ENCODE measurements at regions not wholly inside any gene's neighbourhood (a gene's known extent, or its start where the extent isn't known, plus 50 kb on each side); places are given as distances from the start of the nearest gene placed in this dataset.

- no peak for DNase-seq
Measured at GRCh38 chr16:5580296-5580695, 482.7 kb upstream of the EEF2KMT start.

DNA sequence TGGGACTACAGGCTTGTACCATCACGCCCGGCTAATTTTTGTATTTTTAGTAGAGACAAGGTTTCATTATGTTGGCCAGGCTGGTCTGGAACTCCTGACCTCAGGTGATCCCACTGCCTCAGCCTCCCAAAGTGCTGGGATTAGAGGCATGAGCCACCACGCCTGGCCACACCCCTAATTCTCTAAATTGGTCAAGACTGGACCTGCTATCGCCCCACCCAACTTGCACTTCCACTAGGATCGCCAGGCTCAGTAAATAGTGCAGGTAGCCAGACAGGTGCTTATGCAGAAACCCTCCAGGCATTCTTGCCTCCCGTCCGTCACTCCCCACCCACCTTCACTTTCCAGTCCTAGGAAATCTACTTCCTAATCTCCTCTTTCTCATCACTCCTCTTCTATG, 481.4 kb upstream of the EEF2KMT start:
- DNase-seq: no peak

DNA sequence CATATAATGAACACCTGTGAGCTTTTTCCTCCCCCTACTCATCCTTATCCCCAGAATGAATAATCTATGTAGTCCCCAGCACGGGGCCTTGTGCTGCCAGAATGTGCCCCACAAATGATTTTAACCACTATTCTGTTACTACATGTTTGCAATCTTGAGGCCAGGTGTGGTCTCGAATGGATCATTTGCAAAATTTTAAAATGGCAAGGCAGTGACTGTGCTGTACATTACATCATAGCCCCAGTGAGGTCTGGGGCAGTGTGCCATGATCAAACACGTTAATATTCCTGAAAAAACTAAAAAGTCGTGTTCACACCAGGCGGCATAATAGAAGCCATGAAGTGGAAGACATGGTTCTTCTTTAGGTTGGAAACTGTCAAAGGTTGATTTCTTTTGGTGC, 479.9 kb upstream of the EEF2KMT start:
- no peak for DNase-seq

DNA sequence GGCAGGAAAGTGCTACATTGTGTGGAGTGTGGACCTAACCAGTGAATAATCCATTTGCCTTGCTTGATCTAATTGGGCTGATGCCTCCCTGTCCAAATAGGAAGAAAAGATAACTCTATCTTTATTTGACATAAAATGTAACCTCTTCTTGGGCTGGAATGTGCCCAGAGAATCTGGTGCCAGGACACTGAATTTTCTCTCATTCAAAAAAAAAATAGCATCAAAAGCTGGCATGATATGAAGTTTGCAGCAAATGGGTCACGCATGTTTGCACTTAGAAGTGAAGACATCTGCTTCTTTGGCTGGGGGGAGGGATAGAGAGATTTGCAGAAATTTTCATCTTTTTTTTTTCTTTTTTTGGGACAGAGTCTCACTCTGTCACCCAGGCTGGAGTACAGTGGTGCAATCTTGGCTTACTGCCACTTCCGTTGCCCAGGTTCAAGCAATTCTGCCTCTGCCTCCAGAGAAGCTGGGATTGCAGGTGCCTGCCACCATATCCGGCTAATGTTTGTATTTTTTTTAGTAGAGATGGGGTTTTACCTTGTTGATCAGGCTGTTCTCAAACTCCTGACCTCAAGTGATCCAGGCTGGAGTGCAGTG, 478.2 kb upstream of the EEF2KMT start:
- no peak for DNase-seq

DNA sequence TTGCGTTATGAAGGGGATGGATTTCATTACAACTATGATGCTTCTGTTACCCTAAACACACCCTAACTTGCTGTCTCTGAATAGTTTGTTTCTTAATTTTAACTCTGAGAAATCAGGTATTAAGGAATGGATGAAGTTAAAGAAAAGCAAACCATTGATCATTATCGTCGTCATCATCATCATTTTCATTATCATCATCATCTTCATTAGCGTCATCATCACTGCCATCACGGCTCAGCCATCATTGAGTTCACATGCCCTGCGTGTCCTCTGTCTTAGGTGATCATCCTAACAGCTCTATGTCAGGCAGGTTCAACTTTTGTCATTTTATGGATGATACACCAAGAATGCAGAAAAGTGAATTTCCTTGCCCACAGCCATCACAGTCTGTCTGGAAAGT, 477.5 kb upstream of the EEF2KMT start:
- no peak for DNase-seq

DNA sequence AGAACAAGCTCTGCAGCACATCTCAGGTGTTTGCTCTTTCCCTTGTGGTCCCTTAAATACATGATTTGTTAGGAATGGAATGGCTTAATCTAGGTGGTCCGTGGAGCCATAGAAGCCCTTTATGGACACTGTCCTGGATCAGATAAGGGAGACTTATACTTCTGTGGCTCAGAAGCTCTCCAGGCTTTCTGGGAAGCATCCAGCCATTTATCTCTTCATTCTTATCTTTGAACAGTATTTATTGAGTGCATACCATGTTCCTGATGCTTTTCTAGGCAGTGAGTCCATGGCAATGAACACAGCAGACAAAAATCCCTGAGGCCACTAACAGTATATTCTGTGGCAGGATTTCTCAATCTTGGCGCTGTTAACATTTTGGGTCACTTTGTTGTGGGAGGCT, 474.5 kb upstream of the EEF2KMT start:
- DNase-seq: no peak

DNA sequence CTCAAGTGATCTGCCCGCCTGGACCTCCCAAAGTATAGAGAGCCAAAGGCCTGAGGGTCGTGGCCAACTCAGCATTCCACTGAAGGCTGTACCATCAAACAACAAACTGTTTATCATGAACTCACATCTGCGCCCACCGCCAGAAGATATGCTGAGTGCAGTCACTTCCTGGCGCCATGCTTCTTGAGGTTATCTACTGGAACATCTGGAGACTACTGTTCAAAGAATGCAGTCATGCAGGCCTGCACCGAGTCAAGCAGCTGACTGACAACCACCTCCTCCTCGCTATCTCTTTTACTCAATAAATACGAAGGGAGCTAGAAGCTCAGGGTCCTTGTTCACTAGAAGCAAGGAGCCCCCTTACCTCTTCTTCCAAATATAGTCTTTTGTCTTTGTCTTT, 473.9 kb upstream of the EEF2KMT start:
- no peak for DNase-seq

GRCh38 chr16:5561800-5562199, 464.2 kb upstream of the EEF2KMT start:
- DNase-seq: no peak

- no peak for DNase-seq
Measured at GRCh38 chr16:5560084-5560483, 462.5 kb upstream of the EEF2KMT start.

GRCh38 chr16:5557966-5558365, 460.4 kb upstream of the EEF2KMT start:
- no peak for DNase-seq

GRCh38 chr16:5557448-5557847, 459.9 kb upstream of the EEF2KMT start:
- DNase-seq: no peak

GRCh38 chr16:5556158-5556810, 458.7 kb upstream of the EEF2KMT start:
- no peak for DNase-seq

DNA sequence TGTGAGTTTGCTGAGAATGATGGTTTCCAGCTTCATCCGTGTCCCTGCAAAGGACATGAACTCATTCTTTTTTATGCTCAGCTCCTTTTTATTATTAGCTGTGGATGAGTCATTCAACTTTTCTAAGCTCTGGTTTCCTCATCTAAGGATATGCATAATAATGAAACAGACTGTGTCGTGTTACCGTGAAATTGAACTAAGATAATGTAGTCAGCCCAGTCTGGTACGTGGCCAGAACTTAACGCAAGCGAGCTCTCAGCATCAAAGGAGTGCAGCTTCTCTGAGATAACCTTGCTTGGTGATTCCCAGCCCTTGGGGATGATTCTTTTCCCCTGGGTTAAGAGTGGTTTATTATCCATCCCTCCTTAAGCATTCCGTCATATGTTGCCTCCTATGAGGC, 454.3 kb upstream of the EEF2KMT start:
- no peak for DNase-seq

GRCh38 chr16:5549802-5550201, 452.2 kb upstream of the EEF2KMT start:
- DNase-seq: no peak

GRCh38 chr16:5541356-5541755, 443.8 kb upstream of the EEF2KMT start:
- DNase-seq: no peak

DNA sequence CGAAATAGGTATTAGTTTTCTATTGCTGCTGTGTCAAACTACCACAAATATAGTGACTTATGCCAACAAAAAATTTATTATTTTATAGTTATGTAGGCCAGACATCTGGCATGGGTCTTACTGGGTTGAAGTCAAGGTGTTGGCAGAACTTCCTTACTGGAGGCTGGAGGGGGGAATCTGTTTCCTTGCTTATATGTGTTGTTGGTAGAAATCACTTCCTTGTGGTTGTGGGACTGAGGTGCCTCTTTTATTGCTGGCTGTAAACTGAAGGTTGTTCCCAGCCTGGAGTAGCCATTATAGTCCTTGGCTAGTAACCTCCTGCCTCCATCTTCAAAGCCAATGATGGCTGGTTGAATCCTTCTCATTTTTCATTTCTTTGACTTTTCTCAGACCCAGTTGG, 439.8 kb upstream of the EEF2KMT start:
- DNase-seq: no peak

GRCh38 chr16:5533321-5533888, 435.8 kb upstream of the EEF2KMT start:
- DNase-seq: no peak

- no peak for DNase-seq
Measured at GRCh38 chr16:5527817-5528216, 430.2 kb upstream of the EEF2KMT start.

- DNase-seq: no peak
Measured at GRCh38 chr16:5526826-5527225, 429.2 kb upstream of the EEF2KMT start.

- DNase-seq: no peak
Measured at GRCh38 chr16:5523829-5524228, 426.2 kb upstream of the EEF2KMT start.

- DNase-seq: no peak
Measured at GRCh38 chr16:5516115-5516514, 418.5 kb upstream of the EEF2KMT start.

- no peak for DNase-seq
Measured at GRCh38 chr16:5512014-5512413, 414.4 kb upstream of the EEF2KMT start.

- no peak for DNase-seq
Measured at GRCh38 chr16:5510819-5511370, 413.3 kb upstream of the EEF2KMT start.

GRCh38 chr16:5509794-5510193, 412.2 kb upstream of the EEF2KMT start:
- no peak for DNase-seq

Measured in C1 segment of cervical spinal cord (tissue), 14 donors.